ENCODE measurements at regions not wholly inside any gene's neighbourhood (a gene's known extent, or its start where the extent isn't known, plus 50 kb on each side); places are given as distances from the start of the nearest gene placed in this dataset.

DNA sequence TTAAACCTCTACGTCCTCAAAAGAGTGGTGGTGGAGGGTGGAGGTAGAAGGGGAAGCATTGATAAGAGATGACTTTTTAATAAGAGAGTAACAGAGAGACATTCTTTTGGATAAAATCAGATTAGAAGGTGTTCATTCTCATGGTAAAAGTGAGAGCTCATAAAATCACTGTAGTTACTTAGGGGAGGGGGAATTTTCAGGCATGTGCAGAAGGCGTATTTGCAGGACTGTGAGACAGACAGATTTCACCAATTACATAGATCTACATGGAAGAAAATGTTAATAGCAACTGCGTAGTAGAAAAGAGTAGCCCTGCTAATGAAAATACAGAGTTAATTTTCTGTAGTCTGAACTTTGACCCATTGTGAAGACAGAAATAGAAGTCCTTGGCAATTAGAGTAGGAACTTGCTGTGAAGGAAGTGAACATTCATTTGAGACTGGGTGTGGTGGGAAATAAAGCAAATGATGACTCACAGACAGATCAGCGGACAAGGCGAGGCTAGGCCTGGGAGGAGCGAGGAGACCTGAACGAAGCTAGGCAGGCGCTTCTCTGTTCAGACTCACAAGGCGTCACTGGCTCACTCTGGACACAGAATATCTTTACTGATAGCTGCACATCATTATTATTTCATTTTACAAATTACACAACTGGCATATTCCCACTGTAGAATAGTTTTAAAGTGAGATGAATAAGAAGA lies 57.2 kb upstream of the FAM9C start:
- intact Hi-C loops (cut with micrococcal nuclease): loop anchor here (10.0 kb wide), 1 partner anchor 63 kb away; no protein-coding TSS in a partner anchor
- POLR2A ChIA-PET: interaction anchor here (1.1 kb wide), 1 partner anchor 153 kb away, joined by 3 read pairs; no protein-coding TSS in a partner anchor
- TF ChIP-seq, protein P1, sequence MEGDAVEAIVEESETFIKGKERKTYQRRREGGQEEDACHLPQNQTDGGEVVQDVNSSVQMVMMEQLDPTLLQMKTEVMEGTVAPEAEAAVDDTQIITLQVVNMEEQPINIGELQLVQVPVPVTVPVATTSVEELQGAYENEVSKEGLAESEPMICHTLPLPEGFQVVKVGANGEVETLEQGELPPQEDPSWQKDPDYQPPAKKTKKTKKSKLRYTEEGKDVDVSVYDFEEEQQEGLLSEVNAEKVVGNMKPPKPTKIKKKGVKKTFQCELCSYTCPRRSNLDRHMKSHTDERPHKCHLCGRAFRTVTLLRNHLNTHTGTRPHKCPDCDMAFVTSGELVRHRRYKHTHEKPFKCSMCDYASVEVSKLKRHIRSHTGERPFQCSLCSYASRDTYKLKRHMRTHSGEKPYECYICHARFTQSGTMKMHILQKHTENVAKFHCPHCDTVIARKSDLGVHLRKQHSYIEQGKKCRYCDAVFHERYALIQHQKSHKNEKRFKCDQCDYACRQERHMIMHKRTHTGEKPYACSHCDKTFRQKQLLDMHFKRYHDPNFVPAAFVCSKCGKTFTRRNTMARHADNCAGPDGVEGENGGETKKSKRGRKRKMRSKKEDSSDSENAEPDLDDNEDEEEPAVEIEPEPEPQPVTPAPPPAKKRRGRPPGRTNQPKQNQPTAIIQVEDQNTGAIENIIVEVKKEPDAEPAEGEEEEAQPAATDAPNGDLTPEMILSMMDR (IDR thresholded peaks at IDR 0.05): no peak
- CTCF ChIA-PET: interaction anchor here (1.5 kb wide), 1 partner anchor 386 kb away, joined by 6 read pairs; no protein-coding TSS in a partner anchor
- peak overlapping the region; percentile 15 for H3K4me3 Mint-ChIP-seq
- DNase-seq (no peak), ATAC-seq (ENCODE audit: low read depth) (peak; percentile 86)
- peak overlapping the region; percentile 10 for H3K27ac Mint-ChIP-seq
- no peaks in the 10 kb centered on the region for H3K27me3 Mint-ChIP-seq
- no peaks in the 10 kb centered on the region for H3K36me3 Mint-ChIP-seq (ENCODE audit: low read depth)
- H3K9me3 Mint-ChIP-seq: no peaks in the 10 kb centered on the region
- peaks cover 29% of the 10 kb centered on the region for H3K4me1 Mint-ChIP-seq

DNA sequence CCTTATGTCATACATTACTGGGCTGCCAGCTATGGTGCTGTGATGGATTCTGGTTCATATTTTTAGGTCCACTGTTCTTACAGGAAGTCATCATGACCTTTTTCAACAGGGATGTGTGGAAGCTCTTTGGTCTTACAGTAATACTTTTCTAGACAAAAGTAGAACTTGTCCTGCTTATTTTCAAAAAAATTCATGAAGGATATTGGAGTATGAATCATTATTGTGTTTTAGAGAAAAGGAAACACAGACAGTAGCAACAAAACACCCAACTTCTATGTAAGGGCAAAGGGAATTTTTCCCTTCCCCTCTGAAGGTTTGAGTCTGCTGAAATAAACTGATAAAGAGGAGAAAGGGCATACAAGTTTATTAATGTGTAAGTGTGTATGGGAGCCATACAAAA lies 54.7 kb upstream of the FAM9C start:
- ChIA-PET POLR2A (interaction anchor here (0.6 kb wide), 2 partner anchors 241 to 388 kb away, joined by 3 read pairs; no protein-coding TSS in a partner anchor), CTCF (interaction anchor here (0.6 kb wide), 1 partner anchor 144 kb away, joined by 3 read pairs; no protein-coding TSS in a partner anchor)
- Mint-ChIP-seq H3K4me3 (no peak overlapping the region), H3K27me3 (no peaks in the 10 kb centered on the region), H3K9me3 (no peaks in the 10 kb centered on the region), H3K4me1 (peaks cover 34% of the 10 kb centered on the region), H3K36me3 (ENCODE audit: low read depth) (no peaks in the 10 kb centered on the region), H3K27ac (no peak overlapping the region)
- DNase-seq (no peak), ATAC-seq (ENCODE audit: low read depth) (no peak)
- TF ChIP-seq, protein P1 (IDR thresholded peaks at IDR 0.05): no peak
- intact Hi-C loops (cut with micrococcal nuclease): no loop called here

DNA sequence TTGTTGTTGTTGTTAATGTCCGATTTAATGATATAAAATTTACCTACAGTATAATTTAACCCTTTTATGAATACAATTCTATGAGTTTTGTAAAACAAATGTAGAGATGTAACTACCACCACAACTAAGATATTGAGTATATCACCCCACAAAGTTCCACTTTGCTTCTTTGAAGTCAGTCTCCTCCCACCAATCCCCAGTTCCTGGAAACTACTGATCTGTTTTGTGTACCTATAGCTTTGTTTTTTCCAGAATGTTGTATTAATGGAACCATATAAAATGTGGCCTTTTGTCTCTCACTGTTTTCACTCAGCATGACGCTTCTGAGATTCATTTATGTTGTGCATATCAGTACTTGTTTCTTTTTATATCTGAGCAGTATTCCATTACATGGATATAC lies 52.3 kb upstream of the FAM9C start:
- no peaks in the 10 kb centered on the region for H3K27me3 Mint-ChIP-seq
- H3K27ac Mint-ChIP-seq: no peak overlapping the region
- ATAC-seq (ENCODE audit: low read depth) (no peak), DNase-seq (no peak)
- H3K36me3 Mint-ChIP-seq (ENCODE audit: low read depth): no peaks in the 10 kb centered on the region
- CTCF ChIA-PET: no interaction called here
- H3K9me3 Mint-ChIP-seq: no peaks in the 10 kb centered on the region
- TF ChIP-seq, protein P1 (IDR thresholded peaks at IDR 0.05): no peak
- intact Hi-C loops (cut with micrococcal nuclease): no loop called here
- no peak overlapping the region for H3K4me3 Mint-ChIP-seq
- POLR2A ChIA-PET: no interaction called here
- peaks cover 52% of the 10 kb centered on the region for H3K4me1 Mint-ChIP-seq

DNA sequence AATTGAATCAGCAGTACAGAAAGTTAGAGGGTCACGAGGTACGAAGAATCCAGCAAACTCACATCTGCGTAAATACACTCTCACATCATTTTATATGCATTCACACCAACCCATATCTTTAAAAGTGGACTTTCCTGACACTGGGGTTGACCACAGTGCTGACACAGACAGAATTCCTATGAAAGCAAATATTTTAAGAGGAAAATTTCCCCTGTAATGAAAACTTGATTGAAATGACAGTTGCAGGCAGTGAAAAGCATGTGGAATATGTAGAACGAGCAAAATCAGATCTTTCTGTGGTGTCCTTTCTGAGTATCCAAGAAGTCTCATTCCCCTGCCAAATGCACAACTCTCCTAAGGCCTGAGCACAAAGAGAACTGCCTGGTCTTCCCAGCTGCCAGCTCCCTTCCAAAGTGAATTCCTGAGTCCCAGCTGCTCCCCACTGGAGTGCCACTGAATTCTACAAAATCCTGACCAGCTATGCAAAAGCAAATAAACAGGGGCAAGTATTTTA lies 50.5 kb upstream of the FAM9C start:
- no peak overlapping the region for H3K4me3 Mint-ChIP-seq
- TF ChIP-seq, protein P1 (IDR thresholded peaks at IDR 0.05): no peak
- intact Hi-C loops (cut with micrococcal nuclease): loop anchor here (5.0 kb wide), 5 partner anchors 203 to 557 kb away; partner anchors contain the start of gene TCEANC
- peaks cover 56% of the 10 kb centered on the region for H3K4me1 Mint-ChIP-seq
- DNase-seq: no peak
- H3K9me3 Mint-ChIP-seq: no peaks in the 10 kb centered on the region
- H3K36me3 Mint-ChIP-seq (ENCODE audit: low read depth): no peaks in the 10 kb centered on the region
- H3K27me3 Mint-ChIP-seq: no peaks in the 10 kb centered on the region
- peak overlapping the region; percentile 59 for H3K27ac Mint-ChIP-seq
- ChIA-PET POLR2A (no interaction called here), CTCF (no interaction called here)
- ATAC-seq (ENCODE audit: low read depth): no peak

DNA sequence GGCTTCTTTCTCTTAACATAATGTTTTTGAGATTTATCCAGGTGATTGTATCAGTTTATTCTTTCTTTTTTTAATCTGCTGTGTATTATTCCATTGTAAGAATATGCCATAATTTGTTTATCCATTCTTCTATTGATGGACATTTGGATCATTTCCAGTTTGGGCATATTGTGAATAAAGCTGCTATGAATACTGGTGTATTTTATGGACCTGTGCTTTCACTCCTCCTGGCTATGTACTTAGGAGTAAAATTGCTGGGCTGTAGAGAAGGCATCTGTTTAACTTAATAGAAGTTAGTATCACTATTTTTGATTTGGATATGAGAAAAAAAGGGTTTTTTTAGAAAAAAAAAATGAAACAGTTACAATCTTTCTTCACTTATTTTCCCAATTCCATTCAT lies 50.0 kb upstream of the FAM9C start:
- H3K36me3 Mint-ChIP-seq (ENCODE audit: low read depth): no peaks in the 10 kb centered on the region
- no peak for ATAC-seq (ENCODE audit: low read depth)
- peaks cover 58% of the 10 kb centered on the region for H3K4me1 Mint-ChIP-seq

More for the DNA sequence above, 50.0 kb upstream of the FAM9C start:
- Mint-ChIP-seq H3K27ac (peak overlapping the region; percentile 84), H3K9me3 (no peaks in the 10 kb centered on the region), H3K4me3 (no peak overlapping the region), H3K27me3 (no peaks in the 10 kb centered on the region)
- ChIA-PET POLR2A (no interaction called here), CTCF (interaction anchor here (5.2 kb wide), 1 partner anchor 146 kb away, joined by 142 read pairs; no protein-coding TSS in a partner anchor)
- TF ChIP-seq, protein P1 (IDR thresholded peaks at IDR 0.05): no peak
- DNase-seq: no peak
- intact Hi-C loops (cut with micrococcal nuclease): loop anchor here (5.0 kb wide), 5 partner anchors 202 to 558 kb away; partner anchors contain the start of gene TCEANC
